HEK293 (cell line): ENCODE measurements at regions not wholly inside any gene's neighbourhood (a gene's known extent, or its start where the extent isn't known, plus 50 kb on each side); places are given as distances from the start of the nearest gene placed in this dataset.

Source experiments
- BCL11A ChIP-seq: fragments of 450-650 bp; formaldehyde crosslinking; IDR thresholded peaks from 2 replicates; pipeline ENCODE4 v1.5.1; 2016; ENCODE audit warnings: low read depth, missing biosample characterization, missing genetic modification characterization
- KLF10 ChIP-seq: fragments of 450-650 bp; IDR thresholded peaks from 2 replicates; pipeline ENCODE4 v1.5.1; 2018; ENCODE audit warnings: missing biosample characterization, mild to moderate bottlenecking, missing genetic modification characterization
- SP3 ChIP-seq: fragments of 450-650 bp; formaldehyde crosslinking; IDR thresholded peaks from 2 replicates; pipeline ENCODE4 v1.5.1; 2016; ENCODE audit warnings: missing biosample characterization, missing genetic modification characterization
- ZBTB48 ChIP-seq: fragments of 450-650 bp; formaldehyde crosslinking; IDR thresholded peaks from 2 replicates; pipeline ENCODE4 v1.5.1; 2016; ENCODE audit warnings: missing biosample characterization, missing genetic modification characterization
- ZNF132 ChIP-seq: fragments of 450-650 bp; formaldehyde crosslinking; IDR thresholded peaks from 2 replicates; pipeline ENCODE4 v1.5.1; 2017; ENCODE audit warnings: missing biosample characterization, missing genetic modification characterization, borderline replicate concordance
- ZNF174 ChIP-seq: fragments of 450-650 bp; formaldehyde crosslinking; IDR thresholded peaks from 2 replicates; pipeline ENCODE4 v1.5.0; 2017; ENCODE audit warnings: missing biosample characterization, mild to moderate bottlenecking, missing genetic modification characterization
- ZNF654 ChIP-seq: fragments of 450-650 bp; formaldehyde crosslinking; IDR thresholded peaks from 2 replicates; pipeline ENCODE4 v1.5.1; 2016; ENCODE audit warnings: low read depth, missing biosample characterization, missing genetic modification characterization
- ZNF670 ChIP-seq: fragments of 450-650 bp; formaldehyde crosslinking; IDR thresholded peaks from 2 replicates; pipeline ENCODE4 v1.5.1; 2016; ENCODE audit warnings: missing biosample characterization, missing genetic modification characterization, low read depth
- ZNF776 ChIP-seq: fragments of 450-650 bp; formaldehyde crosslinking; IDR thresholded peaks from 2 replicates; pipeline ENCODE4 v1.5.0; 2017; ENCODE audit warnings: missing biosample characterization, missing genetic modification characterization, borderline replicate concordance
- ZSCAN18 ChIP-seq: fragments of 450-650 bp; formaldehyde crosslinking; IDR thresholded peaks from 2 replicates; pipeline ENCODE4 v1.5.1; 2016; ENCODE audit warnings: missing biosample characterization, missing genetic modification characterization
- ZSCAN4 ChIP-seq: fragments of 450-650 bp; formaldehyde crosslinking; IDR thresholded peaks from 2 replicates; pipeline ENCODE4 v1.5.1; 2017; ENCODE audit warnings: missing biosample characterization, missing genetic modification characterization
- TF ChIP-seq, protein P1 (sequence below): fragments of 450-650 bp; formaldehyde crosslinking; IDR thresholded peaks from 2 replicates; pipeline ENCODE4 v1.5.1; 2016; ENCODE audit warnings: missing biosample characterization, missing genetic modification characterization
- TF ChIP-seq, protein P2 (sequence below): fragments of 450-650 bp; formaldehyde crosslinking; IDR thresholded peaks from 2 replicates; pipeline ENCODE4 v1.5.1; 2016; ENCODE audit warnings: missing biosample characterization, missing genetic modification characterization
- TF ChIP-seq, protein P3 (sequence below): fragments of 450-650 bp; IDR thresholded peaks from 2 replicates; pipeline ENCODE4 v1.5.1; 2018; ENCODE audit warnings: missing biosample characterization, missing genetic modification characterization

- TF ChIP-seq, protein P1, sequence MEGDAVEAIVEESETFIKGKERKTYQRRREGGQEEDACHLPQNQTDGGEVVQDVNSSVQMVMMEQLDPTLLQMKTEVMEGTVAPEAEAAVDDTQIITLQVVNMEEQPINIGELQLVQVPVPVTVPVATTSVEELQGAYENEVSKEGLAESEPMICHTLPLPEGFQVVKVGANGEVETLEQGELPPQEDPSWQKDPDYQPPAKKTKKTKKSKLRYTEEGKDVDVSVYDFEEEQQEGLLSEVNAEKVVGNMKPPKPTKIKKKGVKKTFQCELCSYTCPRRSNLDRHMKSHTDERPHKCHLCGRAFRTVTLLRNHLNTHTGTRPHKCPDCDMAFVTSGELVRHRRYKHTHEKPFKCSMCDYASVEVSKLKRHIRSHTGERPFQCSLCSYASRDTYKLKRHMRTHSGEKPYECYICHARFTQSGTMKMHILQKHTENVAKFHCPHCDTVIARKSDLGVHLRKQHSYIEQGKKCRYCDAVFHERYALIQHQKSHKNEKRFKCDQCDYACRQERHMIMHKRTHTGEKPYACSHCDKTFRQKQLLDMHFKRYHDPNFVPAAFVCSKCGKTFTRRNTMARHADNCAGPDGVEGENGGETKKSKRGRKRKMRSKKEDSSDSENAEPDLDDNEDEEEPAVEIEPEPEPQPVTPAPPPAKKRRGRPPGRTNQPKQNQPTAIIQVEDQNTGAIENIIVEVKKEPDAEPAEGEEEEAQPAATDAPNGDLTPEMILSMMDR (tag by site-specific recombination), result no peak
- TF ChIP-seq SP3 (no peak), ZNF132 (tag by site-specific recombination) (no peak), ZNF670 (tag by site-specific recombination) (no peak), KLF10 (tag by site-specific recombination) (no peak), ZBTB48 (no peak), ZNF654 (no peak), ZSCAN18 (no peak), ZNF776 (no peak), BCL11A (tag by site-specific recombination) (no peak), ZSCAN4 (no peak), ZNF174 (tag by site-specific recombination) (no peak)
- TF ChIP-seq, protein P2, sequence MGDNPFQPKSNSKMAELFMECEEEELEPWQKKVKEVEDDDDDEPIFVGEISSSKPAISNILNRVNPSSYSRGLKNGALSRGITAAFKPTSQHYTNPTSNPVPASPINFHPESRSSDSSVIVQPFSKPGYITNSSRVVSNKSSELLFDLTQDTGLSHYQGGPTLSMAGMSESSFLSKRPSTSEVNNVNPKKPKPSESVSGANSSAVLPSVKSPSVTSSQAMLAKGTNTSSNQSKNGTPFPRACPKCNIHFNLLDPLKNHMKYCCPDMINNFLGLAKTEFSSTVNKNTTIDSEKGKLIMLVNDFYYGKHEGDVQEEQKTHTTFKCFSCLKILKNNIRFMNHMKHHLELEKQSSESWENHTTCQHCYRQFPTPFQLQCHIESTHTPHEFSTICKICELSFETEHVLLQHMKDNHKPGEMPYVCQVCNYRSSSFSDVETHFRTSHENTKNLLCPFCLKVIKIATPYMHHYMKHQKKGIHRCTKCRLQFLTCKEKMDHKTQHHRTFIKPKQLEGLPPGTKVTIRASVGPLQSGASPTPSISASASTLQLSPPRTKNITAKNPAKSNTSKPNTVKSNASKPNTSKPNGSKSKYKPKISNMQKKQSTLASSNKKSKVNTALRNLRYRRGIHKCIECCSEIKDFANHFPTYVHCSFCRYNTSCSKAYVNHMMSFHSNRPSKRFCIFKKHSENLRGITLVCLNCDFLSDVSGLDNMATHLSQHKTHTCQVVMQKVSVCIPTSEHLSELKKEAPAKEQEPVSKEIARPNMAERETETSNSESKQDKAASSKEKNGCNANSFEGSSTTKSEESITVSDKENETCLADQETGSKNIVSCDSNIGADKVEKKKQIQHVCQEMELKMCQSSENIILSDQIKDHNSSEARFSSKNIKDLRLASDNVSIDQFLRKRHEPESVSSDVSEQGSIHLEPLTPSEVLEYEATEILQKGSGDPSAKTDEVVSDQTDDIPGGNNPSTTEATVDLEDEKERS (tag by site-specific recombination), result no peak
- TF ChIP-seq, protein P3, sequence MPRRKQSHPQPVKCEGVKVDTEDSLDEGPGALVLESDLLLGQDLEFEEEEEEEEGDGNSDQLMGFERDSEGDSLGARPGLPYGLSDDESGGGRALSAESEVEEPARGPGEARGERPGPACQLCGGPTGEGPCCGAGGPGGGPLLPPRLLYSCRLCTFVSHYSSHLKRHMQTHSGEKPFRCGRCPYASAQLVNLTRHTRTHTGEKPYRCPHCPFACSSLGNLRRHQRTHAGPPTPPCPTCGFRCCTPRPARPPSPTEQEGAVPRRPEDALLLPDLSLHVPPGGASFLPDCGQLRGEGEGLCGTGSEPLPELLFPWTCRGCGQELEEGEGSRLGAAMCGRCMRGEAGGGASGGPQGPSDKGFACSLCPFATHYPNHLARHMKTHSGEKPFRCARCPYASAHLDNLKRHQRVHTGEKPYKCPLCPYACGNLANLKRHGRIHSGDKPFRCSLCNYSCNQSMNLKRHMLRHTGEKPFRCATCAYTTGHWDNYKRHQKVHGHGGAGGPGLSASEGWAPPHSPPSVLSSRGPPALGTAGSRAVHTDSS (tag by site-specific recombination), result no peak
Observed at GRCh38 chr1:118473825-118474224, 288.8 kb upstream of the SPAG17 start.
